Tibial nerve (tissue), 4 donors: ENCODE measurements at regions not wholly inside any gene's neighbourhood (a gene's known extent, or its start where the extent isn't known, plus 50 kb on each side); places are given as distances from the start of the nearest gene placed in this dataset.

ENCODE experiments used
- DNase-seq, 2 donors: peaks; one replicate each; pipeline ENCODE4 v3.0.0-alpha.2; 2019; ENCODE audit warnings: low spot score in 2 of 2
- H3K27ac ChIP-seq, 4 donors: fragments of 200-600 bp; sonication (generic) in 3 of 4; one replicate each; pipeline ENCODE4 v1.5.1; 2017 to 2019; ENCODE audit warnings: mild to moderate bottlenecking in 1 of 4
- H3K27me3 ChIP-seq, 2 donors: fragments of 200-600 bp; sonication (generic) in 1 of 2; one replicate each; pipeline versions ENCODE4 v1.5.1 to v1.6.0; 2017 to 2019
- H3K36me3 ChIP-seq, 3 donors: fragments of 200-600 bp; sonication (generic); one replicate each; pipeline ENCODE4 v1.5.1; 2018 to 2019
- H3K4me1 ChIP-seq, 4 donors: fragments of 200-600 bp; sonication (generic) in 3 of 4; one replicate each; pipeline ENCODE4 v1.5.1; 2017 to 2019
- H3K4me3 ChIP-seq, 4 donors: fragments of 200-600 bp; sonication (generic) in 3 of 4; one replicate each; pipeline ENCODE4 v1.5.1; 2017 to 2019; ENCODE audit warnings: mild to moderate bottlenecking in 1 of 4, moderate library complexity in 1 of 4
- H3K9me3 ChIP-seq, 4 donors: fragments of 200-600 bp; sonication (generic) in 3 of 4; one replicate each; pipeline ENCODE4 v1.5.1; 2017 to 2019
- CTCF ChIP-seq, 5 experiments: fragments of 200-600 bp in 3 of 5; fragments of 450-650 bp in 2 of 5; sonication (generic) in 3 of 5; IDR thresholded peaks; one replicate each; pipeline ENCODE4 v1.5.1; 2016 to 2019; ENCODE audit warnings: antibody characterized with exemption in 5 of 5, mild to moderate bottlenecking in 3 of 5, moderate library complexity in 2 of 5
- EP300 ChIP-seq, 2 donors: sonication (generic); formaldehyde crosslinking; IDR thresholded peaks; one replicate each; pipeline ENCODE4 v1.6.1; 2017; ENCODE audit warnings: antibody characterized with exemption in 2 of 2, mild to moderate bottlenecking in 1 of 2
- POLR2A ChIP-seq, 2 donors: fragments of 450-650 bp; IDR thresholded peaks; one replicate each; pipeline ENCODE4 v1.6.1; 2017; ENCODE audit warnings: antibody characterized with exemption in 2 of 2, mild to moderate bottlenecking in 2 of 2, moderate library complexity in 2 of 2
- whole genome bisulfite sequencing, 2 donors: methylation state at CpG; one replicate each; pipeline ENCODE4 v1.1.5; 2018; 5-methylcytosine and 5-hydroxymethylcytosine counted together

GRCh38 chr11:33615751-33616150 is 84.9 kb downstream of the C11orf91 start:
- no peaks in the 10 kb centered on the region for H3K27me3 ChIP-seq
- H3K27ac ChIP-seq: no peak overlapping the region
- no peak overlapping the region for H3K4me3 ChIP-seq
- TF ChIP-seq EP300 (IDR thresholded peaks at IDR 0.05) (no peak), CTCF (IDR thresholded peaks at IDR 0.05) (no peak), POLR2A (IDR thresholded peaks at IDR 0.05) (no peak)
- DNase-seq: no peak
- 57 to 67% methylated on average over 3 of the region's 3 CpGs for WGBS, 2 donors
- no peaks in the 10 kb centered on the region for H3K36me3 ChIP-seq
- peaks cover 0 to 11% (median 2%) of the 10 kb centered on the region in 4 donors for H3K4me1 ChIP-seq
- H3K9me3 ChIP-seq: no peaks in the 10 kb centered on the region

GRCh38 chr11:33613404-33613803 is 87.2 kb downstream of the C11orf91 start:
- Histone ChIP-seq H3K27me3 (no peaks in the 10 kb centered on the region), H3K36me3 (peaks cover 0 to 9% (median 0%) of the 10 kb centered on the region in 3 donors), H3K4me3 (no peak overlapping the region), H3K27ac (no peak overlapping the region), H3K4me1 (no peaks in the 10 kb centered on the region), H3K9me3 (no peaks in the 10 kb centered on the region)
- WGBS, 2 donors: 74 to 82% methylated on average over 2 of the region's 2 CpGs
- DNase-seq: no peak
- TF ChIP-seq EP300 (IDR thresholded peaks at IDR 0.05): no peak
- TF ChIP-seq POLR2A (IDR thresholded peaks at IDR 0.05): no peak
- no peak for TF ChIP-seq CTCF (IDR thresholded peaks at IDR 0.05)

GRCh38 chr11:33610903-33611302 is 89.7 kb downstream of the C11orf91 start:
- no peak overlapping the region for H3K4me3 ChIP-seq
- WGBS, 2 donors: 58 to 65% methylated on average over 2 of the region's 2 CpGs
- H3K9me3 ChIP-seq: no peaks in the 10 kb centered on the region
- H3K27ac ChIP-seq: no peak overlapping the region
- peaks cover 0 to 9% (median 0%) of the 10 kb centered on the region in 3 donors for H3K36me3 ChIP-seq
- DNase-seq: no peak
- H3K27me3 ChIP-seq: no peaks in the 10 kb centered on the region
- H3K4me1 ChIP-seq: no peaks in the 10 kb centered on the region
- no peak for TF ChIP-seq CTCF (IDR thresholded peaks at IDR 0.05)

- DNase-seq: no peak
- Histone ChIP-seq H3K27me3 (no peaks in the 10 kb centered on the region), H3K9me3 (no peaks in the 10 kb centered on the region), H3K27ac (no peak overlapping the region), H3K4me1 (no peaks in the 10 kb centered on the region), H3K4me3 (no peak overlapping the region), H3K36me3 (peaks cover 0 to 9% (median 0%) of the 10 kb centered on the region in 3 donors)
- TF ChIP-seq CTCF (IDR thresholded peaks at IDR 0.05): no peak
- TF ChIP-seq EP300 (IDR thresholded peaks at IDR 0.05): no peak
- no peak for TF ChIP-seq POLR2A (IDR thresholded peaks at IDR 0.05)
These were observed 92.2 kb downstream of the C11orf91 start for GRCh38 chr11:33608386-33608785.

- H3K4me1 ChIP-seq: no peaks in the 10 kb centered on the region
- H3K27ac ChIP-seq: no peak overlapping the region
- no peaks in the 10 kb centered on the region for H3K9me3 ChIP-seq
- no peak for DNase-seq
- peaks cover 0 to 9% (median 0%) of the 10 kb centered on the region in 3 donors for H3K36me3 ChIP-seq
- no peak for TF ChIP-seq EP300 (IDR thresholded peaks at IDR 0.05)
- no peak for TF ChIP-seq POLR2A (IDR thresholded peaks at IDR 0.05)
- no peak for TF ChIP-seq CTCF (IDR thresholded peaks at IDR 0.05)
- WGBS, 2 donors: 81 to 84% methylated on average over 10 of the region's 10 CpGs
- H3K4me3 ChIP-seq: no peak overlapping the region
- no peaks in the 10 kb centered on the region for H3K27me3 ChIP-seq
These were observed 93.9 kb downstream of the C11orf91 start for GRCh38 chr11:33606762-33607161.
